Muscle of back (tissue), 3 donors: ENCODE measurements at regions not wholly inside any gene's neighbourhood (a gene's known extent, or its start where the extent isn't known, plus 50 kb on each side); places are given as distances from the start of the nearest gene placed in this dataset.
A peak's percentile ranks its signal among the peaks of the same experiment; 100 is the strongest.

ENCODE experiments used
- DNase-seq, 3 donors: peaks; one replicate each; pipeline versions ENCODE4 v3.0.0 to v3.0.0-alpha.2; 2013

DNA sequence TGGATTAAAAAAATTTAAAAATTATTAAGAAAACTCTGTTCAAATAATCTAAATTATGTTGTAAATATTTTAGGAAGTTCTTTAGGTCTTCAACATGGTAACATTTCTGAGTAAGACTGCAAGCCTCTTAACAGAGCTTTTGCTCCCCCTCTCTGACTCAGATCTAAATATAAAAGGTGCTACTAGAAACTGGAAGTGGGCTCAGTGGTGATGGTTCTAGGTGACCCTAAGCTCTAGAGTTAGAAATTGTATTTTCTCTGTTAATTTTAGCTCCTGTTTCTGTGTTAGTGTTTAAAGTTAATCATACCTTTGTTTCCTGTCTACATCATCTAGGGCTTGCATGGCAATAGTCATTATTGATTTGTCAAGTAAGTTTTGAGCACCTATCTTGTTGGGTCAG, 159.9 kb upstream of the MEIS2 start:
- DNase-seq, result no peak

DNA sequence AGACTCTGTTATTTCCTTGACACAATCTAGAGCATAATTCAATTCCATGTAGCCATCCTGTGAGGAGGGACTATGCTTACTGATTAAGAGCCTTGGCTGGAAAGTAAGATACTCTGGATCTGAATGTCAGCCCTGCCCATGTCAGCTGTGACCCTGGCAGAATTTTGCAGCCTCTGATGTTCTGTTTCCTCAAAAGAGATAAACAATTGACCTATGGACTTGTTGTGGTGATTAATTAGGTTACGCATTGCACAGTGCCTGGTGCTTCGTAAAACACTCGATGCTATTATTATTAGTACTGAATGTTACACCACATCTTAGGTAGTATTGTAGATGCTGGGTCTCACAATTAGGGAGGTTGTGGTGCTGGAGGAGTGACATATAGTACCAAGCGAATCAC, 161.3 kb upstream of the MEIS2 start:
- DNase-seq, result no peak

DNA sequence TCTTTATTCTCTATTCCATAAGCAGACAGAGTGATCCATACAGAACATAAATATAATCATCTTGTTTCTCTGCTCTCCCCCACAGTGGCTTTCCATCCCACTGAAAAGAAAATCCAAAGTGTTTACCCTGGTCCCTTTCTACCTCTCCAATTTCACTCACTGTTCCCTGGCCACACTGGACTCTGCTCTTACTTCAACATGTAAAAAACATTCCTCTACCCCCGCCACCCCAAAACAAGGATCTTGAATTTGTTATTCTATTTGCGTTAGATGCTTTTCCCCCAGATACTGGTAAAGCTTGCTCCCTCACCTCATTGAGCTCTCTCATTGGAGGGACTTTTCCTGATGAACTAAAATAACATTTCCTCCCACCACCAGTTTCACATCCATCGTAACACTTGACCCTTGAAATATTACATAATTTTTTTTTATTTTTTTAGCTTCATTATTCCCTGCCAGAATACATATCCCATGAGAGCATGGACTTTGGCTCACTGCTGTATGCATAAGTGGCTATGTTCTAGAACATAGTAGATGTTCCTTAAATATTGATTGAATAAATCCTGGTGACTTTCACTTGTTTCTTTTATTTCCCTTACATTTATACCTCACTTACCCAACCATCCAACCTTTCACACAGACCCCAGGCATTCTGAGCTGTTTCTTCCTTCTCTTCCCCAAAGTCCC, 162.7 kb upstream of the MEIS2 start:
- peak in 1 of 3 donors; percentile 4 for DNase-seq

DNA sequence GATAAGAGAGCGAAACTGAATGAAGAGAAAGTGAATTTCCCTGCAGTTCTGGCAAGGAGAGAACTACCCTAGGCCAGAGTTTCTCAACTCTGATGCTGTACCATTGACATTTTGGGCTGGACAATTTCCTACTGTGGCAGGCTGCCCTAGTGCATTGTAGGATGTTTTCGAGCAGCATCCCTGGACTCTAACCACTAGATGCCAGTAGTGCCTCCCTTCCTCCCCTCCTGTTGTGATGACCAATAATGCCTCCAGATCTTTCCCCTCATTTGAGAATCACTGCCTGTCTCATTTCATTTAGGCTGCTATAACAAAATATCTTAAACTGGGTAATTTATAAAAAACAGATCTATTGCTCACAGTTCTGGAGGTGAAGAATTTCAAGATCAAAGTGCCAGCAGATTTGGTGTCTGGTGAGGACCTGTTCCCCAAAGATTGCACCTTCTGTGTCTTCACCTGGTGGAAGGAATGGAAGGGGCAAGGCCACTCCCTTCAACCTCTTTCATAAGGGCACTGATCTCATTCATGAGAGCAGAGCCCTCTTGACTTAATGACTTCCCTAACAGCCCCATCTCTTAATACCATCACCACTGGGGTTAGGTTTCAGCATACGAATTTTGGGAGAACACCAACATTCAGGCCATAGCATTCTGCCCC, 188.9 kb upstream of the MEIS2 start:
- DNase-seq, result peak in 2 of 3 donors; percentile 1 to 7

DNA sequence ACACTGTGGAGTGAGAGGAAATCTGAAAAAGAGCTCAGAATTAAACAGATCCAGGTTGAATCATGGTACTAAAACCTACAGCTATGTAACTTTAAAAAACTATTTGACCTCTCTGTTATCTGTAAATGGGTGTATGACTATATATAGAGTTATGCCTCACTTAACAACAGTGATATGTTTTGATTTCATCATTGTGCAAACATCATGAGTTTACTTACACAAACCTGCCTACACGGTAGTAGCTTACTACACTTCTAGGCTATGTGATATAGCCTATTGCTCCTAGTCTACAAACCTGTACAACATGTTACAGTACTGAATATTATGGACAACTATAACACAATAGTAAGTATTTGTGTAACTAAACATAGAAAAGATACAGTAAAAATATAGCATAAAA, 191.6 kb upstream of the MEIS2 start:
- no peak for DNase-seq

DNA sequence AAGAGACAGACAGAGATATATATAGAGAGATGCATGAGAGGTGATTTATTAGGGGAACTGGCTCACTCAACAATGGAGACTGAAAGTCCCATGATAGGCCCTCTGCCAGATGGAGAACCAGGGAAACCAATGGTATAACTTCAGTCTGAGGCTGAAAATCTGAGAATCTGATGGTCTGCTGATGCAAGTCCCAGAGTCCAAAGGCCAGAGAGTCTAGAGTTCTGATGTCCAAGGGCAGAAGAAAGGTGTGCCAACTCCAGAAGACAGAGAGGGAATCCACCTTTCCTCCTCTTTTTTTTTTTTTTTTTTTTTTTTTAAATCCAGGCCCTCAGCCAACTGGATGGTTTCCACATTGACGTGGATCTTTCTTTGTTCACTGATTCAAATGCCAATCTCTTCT, 197.9 kb upstream of the MEIS2 start:
- DNase-seq, result no peak

DNA sequence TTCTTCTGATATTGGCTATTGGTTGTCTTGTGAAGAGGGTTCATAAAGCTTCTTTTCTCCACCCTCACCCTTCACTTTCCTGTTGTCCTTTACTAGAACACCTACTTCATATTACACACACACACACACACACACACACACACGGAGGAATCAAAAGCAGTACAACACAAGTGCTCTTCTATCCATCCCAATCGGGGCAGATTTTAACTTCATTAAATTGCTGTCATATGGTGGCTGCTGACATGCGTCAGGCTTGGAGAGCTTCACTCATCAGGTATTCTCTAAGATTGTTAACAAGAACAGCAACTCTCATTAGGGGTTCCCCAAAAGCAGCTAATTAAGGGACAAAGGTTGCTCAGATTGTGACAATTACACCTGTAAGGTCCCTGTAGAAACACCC, 239.1 kb upstream of the MEIS2 start:
- no peak for DNase-seq

DNA sequence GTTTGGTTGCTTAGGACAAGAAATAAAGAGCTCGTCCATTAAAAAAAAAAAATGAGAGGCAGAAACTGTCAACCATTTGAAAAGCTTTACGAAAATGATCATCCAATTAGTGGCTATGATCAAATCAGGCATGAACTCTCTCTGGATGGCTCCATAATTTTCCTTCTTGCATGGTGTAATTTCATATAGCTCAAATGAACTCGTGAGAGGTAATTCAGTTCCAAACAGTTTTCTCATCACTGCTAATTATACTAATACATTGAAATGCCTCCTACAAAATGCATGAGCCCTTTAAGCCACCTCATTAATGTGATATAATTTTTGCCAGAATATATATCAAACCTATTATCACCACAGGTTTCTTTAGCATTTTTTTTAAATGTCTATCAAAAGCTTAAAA, 239.5 kb upstream of the MEIS2 start:
- no peak for DNase-seq

DNA sequence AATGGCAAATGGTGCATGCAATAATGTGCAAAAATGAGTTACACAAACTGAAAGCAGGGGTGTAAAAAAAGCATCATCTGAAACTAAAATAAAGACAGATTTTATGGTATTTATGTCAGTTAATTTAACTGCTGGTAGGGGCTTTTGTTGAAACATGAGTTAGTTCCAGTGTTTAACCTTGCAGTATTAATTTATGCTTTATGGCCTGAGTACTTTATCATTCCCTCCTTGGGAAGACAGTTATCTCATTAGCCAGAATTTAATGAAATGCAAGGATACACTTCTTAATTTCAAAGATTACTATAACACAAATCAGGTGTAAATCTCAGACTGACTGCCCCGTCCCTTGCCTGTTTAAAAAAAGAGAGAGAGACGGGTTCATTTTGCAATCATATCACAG, 240.1 kb upstream of the MEIS2 start:
- DNase-seq, result no peak

DNA sequence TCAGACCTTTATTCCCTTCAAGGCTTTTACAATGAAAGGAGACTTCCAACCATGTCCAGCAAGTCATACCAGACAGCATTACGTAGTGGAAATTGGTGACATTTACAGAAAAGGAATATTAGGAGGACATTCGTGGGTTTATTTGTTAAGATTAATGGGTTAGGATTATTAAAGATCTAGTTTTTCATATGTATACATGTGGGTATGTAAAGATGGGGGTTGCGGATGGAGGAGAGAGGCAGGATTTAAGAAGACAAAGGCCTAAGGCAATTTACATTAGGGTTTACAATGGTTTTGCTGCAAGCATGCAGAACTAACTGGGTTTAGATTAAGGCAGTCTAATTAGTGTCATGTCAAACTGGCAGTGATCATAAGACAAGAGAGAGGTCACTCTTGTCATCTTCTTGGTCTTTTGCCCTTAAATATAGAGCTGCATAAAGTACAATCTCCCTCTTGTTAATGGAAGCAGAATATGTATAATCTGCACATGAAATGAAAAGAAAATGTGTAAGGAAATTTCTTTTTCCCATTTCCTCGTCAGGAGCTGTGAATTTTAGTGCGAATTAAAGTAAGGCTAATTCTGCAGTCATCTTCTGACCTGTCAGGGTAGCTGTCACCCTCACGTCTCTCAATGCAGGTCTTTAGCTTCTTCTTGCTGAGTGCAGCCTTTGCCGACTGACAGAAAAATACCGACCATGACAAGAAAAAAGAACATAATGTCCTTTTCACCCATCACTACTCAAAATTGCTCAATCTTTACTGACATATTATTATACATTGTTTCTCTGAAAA, 258.9 kb upstream of the MEIS2 start:
- no peak for DNase-seq

DNA sequence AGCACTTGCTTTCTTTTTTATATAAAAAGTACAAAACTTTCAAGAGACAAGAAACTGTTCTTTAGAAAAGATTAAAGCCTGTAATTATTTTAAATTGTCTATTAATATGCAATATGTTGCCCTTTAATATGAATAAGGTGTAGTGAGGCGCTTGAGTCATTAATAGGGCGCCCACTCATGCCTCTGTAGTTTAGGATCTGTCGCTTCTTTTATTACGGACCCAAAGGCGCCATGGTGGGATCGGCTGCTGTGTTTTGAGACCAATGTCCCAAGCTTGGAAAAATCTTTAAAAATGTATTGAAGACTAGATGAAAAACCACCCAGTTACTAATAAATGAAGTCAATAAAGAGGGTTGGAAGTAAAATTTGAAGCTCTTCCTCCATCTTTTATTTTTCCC, 259.5 kb upstream of the MEIS2 start:
- DNase-seq, result no peak

DNA sequence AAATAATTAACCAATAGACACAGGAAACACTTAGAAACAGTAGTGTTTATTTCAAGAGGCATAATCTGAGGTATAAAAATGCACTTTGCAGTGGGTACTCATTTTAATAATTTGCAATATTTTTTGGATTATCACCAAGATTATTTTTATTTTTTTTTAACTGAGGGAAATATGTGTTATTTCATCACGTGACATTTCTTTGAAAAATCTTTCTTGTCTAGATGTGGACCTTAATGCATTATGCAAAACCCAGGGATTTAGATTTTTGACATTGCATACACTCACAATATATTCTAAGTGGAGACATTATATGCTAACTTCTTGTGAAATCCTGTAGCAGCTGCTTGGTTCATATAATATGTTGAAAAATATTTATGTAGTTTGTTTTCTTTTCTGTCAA, 260.4 kb upstream of the MEIS2 start:
- no peak for DNase-seq

DNA sequence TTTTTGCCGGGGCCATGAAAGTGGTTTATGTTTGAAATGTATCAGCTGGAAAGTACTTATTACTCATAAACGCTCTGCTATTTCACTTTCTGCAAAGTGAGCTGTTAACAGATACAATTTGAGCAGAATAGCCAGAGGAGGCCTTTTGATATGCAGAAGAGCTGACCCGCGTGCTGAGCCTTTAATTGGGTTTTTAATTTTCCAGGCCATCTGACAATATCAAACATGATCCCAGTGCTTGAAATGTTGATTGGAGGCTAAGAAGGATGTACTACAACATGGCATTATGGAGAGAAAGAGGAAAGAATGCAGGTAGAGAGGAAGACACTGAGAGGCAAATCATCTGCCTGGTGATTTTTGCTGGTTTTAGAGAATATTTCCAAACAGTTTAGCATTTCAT, 261.3 kb upstream of the MEIS2 start:
- no peak for DNase-seq

DNA sequence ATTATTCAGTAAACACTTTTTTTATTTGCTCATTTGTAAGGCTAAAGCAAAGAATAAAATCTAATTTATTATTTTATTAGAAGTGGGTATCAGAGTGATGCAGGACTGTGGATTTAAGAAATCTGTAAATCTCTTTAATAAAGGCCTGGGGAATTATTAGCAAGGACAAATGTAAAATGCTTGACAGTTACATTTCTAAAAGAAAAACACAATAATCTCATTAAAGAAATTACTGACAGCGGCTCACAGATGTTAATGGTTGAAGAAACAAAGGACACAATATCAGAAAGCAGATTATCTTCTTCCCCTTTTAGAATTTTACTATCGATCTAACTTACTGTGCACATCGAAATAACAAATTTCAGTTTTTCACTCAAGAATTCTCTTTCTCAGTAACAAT, 262.1 kb upstream of the MEIS2 start:
- no peak for DNase-seq

DNA sequence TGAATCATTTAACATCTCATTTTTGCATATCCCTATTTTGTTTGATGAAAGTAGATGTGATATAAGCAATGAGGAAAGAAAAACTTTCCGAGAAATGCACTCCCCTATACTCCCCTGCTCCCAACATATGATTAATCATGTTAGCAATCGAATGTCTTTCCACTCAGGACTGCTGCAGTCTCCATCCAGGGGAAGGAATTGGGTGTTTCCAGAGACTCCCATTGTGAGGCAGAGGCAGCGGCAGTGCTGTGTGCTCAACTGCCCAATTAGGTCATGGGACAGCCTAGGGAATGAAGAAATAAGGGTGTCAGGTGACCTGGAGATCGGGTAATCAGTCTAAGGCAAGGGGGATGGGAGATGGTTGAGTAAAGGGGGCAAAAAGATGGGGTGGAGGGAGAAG, 268.6 kb upstream of the MEIS2 start:
- DNase-seq, result no peak

DNA sequence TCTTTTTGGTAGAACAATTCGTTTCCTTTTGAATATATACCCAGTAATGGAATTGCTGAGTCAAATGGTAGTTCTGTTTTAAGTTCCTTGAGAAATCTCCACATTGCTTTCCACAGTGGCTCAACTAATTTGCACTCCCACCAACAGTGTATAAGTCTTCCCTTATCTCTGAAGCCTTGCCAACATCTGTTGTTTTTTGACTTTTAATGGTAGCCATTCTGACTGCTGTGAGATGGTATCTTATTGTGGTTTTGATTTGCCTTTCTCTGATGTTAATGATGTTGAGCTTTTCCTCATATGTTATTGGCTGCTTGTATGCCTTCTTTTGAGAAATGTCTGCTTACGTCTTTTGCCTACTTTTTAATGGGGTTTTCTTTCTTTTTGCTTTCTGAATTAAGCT, 270.6 kb upstream of the MEIS2 start:
- no peak for DNase-seq

DNA sequence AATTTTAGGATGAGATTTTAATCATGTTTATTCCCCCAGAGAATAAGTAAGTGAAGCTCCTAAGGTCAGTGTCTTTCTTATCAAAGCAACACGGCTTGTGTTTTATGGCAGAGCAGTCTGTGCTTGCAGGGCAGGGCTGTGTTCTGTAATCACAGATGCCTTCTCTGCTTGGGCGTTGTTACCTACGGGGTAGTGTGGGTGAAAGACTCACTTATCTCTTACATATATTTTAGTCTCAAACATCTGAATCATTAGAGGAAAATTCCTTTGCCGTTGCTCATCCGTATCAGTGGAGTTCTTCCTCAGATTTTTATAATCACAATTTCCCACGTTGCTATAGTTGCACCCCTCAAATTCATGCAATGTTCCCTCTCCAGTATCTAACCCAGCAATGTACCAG, 271.7 kb upstream of the MEIS2 start:
- DNase-seq, result peak in 1 of 3 donors; percentile 14

DNA sequence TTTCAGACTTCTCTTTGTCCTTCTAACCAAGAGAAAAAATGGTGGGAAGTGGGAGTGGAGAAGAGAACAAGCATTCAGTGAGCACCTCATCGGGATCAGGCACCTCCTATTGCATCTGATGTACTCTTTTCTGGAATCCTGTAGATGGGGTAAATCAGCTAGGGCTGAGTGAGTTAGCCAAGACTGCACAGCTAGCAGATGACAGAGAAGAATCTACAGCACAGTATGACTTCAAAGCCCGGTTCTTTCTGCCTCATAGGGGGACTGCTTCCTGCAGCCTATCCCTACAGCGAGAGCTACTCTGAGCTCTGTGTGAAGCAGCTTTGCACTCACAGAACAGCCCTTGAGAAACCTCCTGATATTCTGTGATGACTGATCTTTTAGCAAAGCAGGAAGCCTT, 275.2 kb upstream of the MEIS2 start:
- peak in 1 of 3 donors; percentile 7 for DNase-seq

DNA sequence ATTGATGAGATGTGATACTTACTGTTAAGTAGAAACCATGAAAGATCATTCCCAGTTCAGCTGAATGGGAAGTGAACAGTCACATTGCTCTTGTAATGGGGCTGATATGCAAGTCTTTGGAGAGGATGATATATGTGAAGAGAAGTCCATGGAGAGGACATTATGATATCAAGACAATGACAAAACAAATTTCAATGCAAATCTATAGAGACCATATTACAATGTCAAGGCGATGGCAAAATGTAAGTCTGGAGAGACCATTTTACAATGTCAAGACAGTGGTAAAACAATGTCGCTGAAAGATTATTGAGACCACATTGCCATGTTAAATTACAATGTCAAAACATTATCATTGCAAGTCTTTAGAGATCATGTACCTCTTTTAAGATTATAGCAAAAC, 277.1 kb upstream of the MEIS2 start:
- no peak for DNase-seq

DNA sequence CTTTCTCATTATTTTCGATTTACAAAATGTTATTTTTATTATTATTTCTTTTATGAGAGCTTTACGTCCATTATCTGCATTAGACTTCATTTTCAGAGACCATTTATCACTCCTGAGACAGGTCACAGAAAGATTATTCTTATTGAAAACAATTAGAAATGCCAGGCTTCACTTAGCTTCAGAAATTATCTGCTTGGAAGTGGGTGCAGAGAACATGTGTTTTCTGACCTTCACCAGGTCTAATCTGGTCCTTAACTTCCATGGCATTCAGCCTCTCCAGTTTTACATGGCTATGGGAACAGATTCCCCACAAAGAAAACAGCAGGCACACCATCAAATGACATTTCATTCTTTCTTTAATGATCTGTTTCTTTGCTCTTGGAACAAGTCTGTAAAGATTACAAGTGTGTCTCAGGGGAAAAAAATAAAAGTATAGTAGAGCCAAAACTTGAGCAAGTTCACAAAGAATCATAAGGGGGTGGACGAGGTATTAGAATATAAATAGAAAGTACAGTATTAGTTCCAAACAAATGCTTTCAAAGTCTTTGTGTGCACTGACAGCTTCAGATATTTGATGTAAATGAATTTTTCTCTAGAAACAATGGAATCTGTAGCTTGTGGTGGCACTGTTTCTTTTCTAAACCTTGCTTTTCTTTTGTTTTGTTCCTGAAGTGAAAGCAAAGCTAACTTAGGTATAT, 294.2 kb upstream of the MEIS2 start:
- DNase-seq, result peak in 1 of 3 donors; percentile 7

DNA sequence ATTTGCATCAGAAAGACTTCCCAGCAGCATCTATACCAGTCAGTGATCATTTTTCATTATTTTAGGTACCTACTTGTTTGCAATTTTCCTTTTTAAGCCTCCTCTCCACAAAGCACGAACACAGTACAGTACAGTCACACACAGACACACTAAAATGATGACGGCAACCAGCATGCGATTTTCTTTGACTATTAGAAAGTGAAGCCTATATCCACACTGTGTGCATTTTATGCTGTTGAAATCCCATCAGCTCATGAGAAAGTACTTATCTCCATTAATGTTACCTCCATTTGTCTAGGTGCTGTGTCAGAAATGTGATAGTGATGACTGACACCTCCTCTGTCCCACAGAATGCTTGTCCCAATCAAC, 294.7 kb upstream of the MEIS2 start:
- no peak for DNase-seq

DNA sequence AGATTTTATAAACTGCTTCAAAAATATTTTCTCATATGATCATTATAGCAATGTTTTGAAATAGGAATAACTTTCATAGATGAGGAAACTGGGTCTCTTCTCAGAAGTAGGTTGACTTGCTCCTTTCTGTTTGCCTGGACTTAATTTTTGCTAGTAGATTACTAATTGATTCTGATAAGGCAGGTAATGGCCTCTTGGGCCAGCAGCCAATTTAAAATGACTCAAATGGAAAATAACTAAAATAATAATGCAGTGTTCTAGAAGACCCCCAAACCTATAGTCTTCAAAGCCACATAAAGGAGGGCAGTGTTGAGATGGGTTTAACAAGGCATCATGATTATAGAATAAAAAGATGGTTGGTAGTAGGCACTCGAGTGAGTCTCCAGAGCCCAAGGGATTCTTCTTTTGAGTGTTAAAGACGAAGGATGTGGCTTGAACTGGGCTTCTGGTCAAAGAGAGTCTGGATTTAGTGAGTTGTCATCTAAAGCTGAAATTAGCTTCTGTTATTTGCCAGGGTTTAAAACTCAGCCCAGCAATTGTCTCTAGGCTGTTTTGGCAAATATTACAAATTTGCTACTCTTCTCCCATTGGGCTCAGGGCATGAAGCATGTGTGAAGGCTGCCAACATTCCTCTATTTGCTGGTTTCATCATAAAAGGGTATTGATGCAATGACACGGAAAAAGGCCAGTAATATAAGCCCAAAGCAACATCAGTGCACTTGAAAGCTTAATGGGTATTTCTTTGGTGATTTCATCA, 297.1 kb upstream of the MEIS2 start:
- no peak for DNase-seq
